ENCODE measurements at regions not wholly inside any gene's neighbourhood (a gene's known extent, or its start where the extent isn't known, plus 50 kb on each side); places are given as distances from the start of the nearest gene placed in this dataset.

GRCh38 chr5:148708854-148709253 lies 54.5 kb upstream of the HTR4 start:
- intact Hi-C loops (cut with micrococcal nuclease), result no loop called here

GRCh38 chr5:148711961-148712360 lies 57.6 kb upstream of the HTR4 start:
- H3K4me1 ChIP-seq, result peaks cover 8% of the 10 kb centered on the region
- no peak overlapping the region for H3K27ac ChIP-seq (replicated peaks)
- H3K4me3 ChIP-seq, result no peak overlapping the region
- TF ChIP-seq CTCF (IDR thresholded peaks at IDR 0.05; ENCODE audit: borderline replicate concordance), result no peak
- DNase-seq, result no peak
- intact Hi-C loops (cut with micrococcal nuclease), result no loop called here
- H3K27me3 ChIP-seq (ENCODE audit: low read depth), result no peaks in the 10 kb centered on the region
- H3K36me3 ChIP-seq, result no peaks in the 10 kb centered on the region
- H3K9me3 ChIP-seq (replicated peaks), result no peaks in the 10 kb centered on the region

More at GRCh38 chr5:148708854-148709253, 54.5 kb upstream of the HTR4 start:
- no peak for TF ChIP-seq CTCF (IDR thresholded peaks at IDR 0.05; ENCODE audit: borderline replicate concordance)
- Histone ChIP-seq H3K27me3 (ENCODE audit: low read depth) (no peaks in the 10 kb centered on the region), H3K4me3 (no peak overlapping the region), H3K27ac (replicated peaks) (no peak overlapping the region), H3K4me1 (peaks cover 8% of the 10 kb centered on the region), H3K9me3 (replicated peaks) (no peaks in the 10 kb centered on the region), H3K36me3 (no peaks in the 10 kb centered on the region)
- DNase-seq, result no peak

- no peak for TF ChIP-seq CTCF (IDR thresholded peaks at IDR 0.05; ENCODE audit: borderline replicate concordance)
- Histone ChIP-seq H3K36me3 (no peaks in the 10 kb centered on the region), H3K9me3 (replicated peaks) (no peaks in the 10 kb centered on the region), H3K27me3 (ENCODE audit: low read depth) (no peaks in the 10 kb centered on the region), H3K4me3 (no peak overlapping the region), H3K27ac (replicated peaks) (no peak overlapping the region), H3K4me1 (peaks cover 8% of the 10 kb centered on the region)
- no peak for DNase-seq
- intact Hi-C loops (cut with micrococcal nuclease), result no loop called here
Measured at GRCh38 chr5:148713735-148714508, 59.6 kb upstream of the HTR4 start.

- intact Hi-C loops (cut with micrococcal nuclease), result no loop called here
- Histone ChIP-seq H3K9me3 (replicated peaks) (no peaks in the 10 kb centered on the region), H3K27me3 (ENCODE audit: low read depth) (no peaks in the 10 kb centered on the region), H3K4me3 (no peak overlapping the region), H3K36me3 (no peaks in the 10 kb centered on the region), H3K27ac (replicated peaks) (no peak overlapping the region), H3K4me1 (peaks cover 5% of the 10 kb centered on the region)
- no peak for TF ChIP-seq CTCF (IDR thresholded peaks at IDR 0.05; ENCODE audit: borderline replicate concordance)
- DNase-seq, result no peak
Measured at GRCh38 chr5:148716716-148717115, 62.4 kb upstream of the HTR4 start.

- TF ChIP-seq CTCF (IDR thresholded peaks at IDR 0.05; ENCODE audit: borderline replicate concordance), result no peak
- Histone ChIP-seq H3K27me3 (ENCODE audit: low read depth) (no peaks in the 10 kb centered on the region), H3K36me3 (no peaks in the 10 kb centered on the region), H3K4me1 (peaks cover under 1% of the 10 kb centered on the region), H3K9me3 (replicated peaks) (no peaks in the 10 kb centered on the region), H3K4me3 (no peak overlapping the region), H3K27ac (replicated peaks) (no peak overlapping the region)
- no peak for DNase-seq
- intact Hi-C loops (cut with micrococcal nuclease), result no loop called here
Measured at GRCh38 chr5:148717668-148718067, 63.3 kb upstream of the HTR4 start.

Measured in left ventricle myocardium inferior (tissue), 1 donor.